ENCODE measurements at regions not wholly inside any gene's neighbourhood (a gene's known extent, or its start where the extent isn't known, plus 50 kb on each side); places are given as distances from the start of the nearest gene placed in this dataset.

- FAIRE-seq: no peak
Measured at GRCh38 chr2:241924069-241924908, 54.8 kb downstream of the RTP5 start.

- no peak for FAIRE-seq
Measured at GRCh38 chr2:241924909-241925250, 55.4 kb downstream of the RTP5 start.

- FAIRE-seq: no peak
Measured at GRCh38 chr2:241925277-241925676, 55.7 kb downstream of the RTP5 start.

DNA sequence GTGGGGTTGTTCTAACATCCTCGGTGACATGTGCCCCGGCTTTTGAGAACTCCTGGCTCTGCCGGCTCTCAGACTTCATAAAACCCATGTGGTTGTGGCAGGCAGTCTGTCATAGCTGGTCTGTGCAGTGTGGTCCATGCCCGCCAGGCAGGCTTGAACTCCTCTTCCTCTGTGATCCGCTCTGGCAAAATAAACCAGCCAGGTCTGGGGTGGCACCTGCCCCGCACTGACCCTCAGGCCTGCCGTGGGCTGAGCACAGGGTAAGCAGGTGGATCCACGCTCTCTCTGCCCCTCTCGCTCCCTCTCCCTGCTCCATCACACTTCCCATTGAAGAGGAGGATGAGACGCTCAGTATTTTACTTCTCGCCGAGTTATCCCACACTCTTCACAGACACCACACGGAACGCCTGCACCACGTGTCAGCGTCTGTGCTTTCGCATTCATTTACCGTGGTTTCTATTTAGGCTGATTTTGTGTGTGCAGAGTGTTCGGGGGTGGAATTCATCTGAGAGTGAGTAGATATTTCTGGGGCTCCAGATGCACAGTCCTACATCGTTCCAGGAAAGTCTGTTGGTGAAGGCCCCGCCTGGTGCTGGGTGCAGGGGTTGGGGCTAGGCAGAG, 56.4 kb downstream of the RTP5 start:
- FAIRE-seq: no peak

DNA sequence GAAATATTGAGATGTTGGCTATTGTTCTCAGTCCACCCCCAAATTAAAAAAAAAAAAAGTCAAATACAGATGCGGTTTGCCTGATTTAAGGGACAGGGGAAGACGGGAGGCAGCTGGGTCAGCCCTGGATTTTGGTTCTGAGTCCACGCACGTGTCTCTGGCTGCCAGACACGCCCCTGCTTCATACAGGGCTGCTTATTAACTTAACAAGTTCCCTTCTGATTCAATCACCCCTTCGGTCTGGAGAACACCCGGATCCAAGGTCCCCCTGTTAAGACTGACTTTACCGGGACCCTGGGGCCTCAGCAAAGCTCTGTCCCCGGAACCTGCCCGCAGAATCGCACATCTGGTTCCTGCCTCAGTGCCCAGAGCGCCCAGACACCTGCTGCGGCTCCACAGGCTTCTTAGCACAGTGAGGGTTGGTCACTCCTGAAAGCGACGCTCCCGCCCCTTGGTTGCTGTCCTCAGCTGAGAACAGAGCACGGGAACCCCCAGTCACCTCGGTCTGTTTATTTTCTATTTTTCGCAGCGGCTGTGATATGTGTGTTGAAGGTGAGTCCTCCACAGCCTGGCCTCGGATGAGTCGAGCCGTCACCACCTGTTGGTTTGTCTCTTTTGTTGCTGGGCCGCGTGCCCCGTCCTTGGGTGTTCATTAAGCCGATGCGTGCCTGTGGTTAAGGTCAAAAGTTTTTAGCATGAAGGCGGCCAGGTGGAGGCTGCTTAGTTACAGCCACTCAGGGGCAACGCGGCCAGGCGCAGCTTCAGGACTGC, 57.2 kb downstream of the RTP5 start:
- no peak for FAIRE-seq

DNA sequence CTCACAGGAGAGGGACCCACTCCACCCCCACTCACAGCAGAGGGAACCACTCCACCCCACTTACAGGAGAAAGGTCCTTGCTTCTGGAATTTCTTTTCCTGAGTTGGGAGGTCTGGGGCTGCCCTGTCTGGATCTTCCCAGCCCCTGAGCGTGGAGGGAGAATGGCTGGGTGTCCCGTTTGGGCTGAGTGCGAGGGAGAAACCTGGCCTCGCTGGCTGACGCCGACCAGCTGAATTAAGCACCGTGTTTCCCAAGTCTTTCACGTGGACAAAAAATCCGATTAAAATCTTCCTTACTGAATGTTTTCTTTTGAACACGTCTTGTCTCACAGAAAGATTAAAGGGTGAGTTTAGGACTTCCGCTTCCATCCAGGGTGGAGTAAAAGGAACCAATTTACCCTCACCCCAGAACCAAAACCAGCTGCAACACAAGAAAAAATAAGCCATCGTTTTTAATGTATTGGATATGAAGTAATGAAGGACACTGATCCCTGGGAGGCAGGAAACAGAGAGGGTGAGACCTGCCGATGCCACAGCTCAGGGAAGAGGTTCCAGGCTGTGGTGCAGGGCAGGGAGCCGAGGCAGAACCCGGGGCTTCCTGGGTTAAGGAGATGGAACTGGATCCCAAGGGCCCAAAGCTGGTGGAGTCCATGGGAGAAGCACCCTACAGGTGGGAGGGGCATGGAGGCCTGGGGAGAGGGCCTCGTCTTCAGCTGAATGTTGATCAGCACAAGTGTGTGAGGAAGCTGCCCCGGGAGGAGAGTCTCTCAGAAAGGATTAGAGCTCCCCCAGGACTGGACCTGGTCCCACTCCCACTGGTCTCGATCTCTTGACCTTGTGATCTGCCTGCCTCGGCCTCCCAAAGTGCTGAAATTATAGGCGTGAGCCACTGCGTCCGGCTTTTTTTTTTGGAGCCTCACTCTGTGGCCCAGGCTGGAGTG, 60.3 kb downstream of the RTP5 start:
- FAIRE-seq: no peak

GRCh38 chr2:241931084-241931975, 61.8 kb downstream of the RTP5 start:
- no peak for FAIRE-seq

DNA sequence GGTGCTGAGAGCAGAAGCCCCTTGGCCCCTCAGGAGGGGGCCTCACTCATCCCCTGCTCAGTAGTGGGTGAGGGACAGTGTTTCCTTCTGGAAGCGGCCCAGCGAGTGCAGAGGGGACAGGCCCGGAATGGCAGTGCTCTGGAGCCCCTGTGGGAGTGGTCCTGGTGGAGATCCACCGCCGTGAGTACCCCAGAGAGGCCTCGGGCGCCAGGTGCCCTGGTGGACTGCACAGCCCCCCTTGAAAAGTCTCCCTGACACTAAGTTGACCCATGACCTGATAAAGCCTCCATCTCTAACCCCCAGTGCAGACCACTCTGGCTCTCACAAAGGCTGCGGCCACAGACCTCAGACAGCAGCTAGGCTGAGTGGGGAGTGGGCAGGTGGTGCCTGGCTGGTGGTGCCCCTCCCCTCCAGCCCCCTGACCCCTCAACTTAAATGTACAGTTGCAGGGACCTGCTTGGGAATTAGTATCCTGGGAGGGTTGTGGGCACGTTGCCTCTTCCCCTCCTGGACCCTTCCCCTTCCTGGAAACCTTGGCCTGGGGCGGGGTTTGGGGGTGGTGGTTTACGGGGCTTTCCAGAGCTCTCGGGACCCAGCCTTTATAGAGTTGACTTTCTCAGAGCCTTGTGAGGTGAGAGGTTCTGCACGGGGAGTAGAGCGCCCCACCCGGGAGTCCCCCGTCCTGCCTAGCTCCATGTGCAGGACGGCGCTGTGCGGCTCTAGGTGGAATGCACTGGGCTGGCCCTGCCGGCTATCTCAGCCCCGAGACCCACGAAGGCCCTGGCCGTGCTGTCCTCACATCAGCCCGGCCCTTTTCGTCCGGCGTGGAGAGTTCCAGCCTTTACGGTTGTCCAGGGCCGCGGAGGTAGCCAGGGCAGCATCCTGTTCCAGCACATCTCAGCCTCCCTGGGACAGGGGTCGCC, 62.7 kb downstream of the RTP5 start:
- no peak for FAIRE-seq

- FAIRE-seq: no peak
Measured at GRCh38 chr2:241932899-241933178, 63.3 kb downstream of the RTP5 start.

GRCh38 chr2:241933179-241933911, 63.8 kb downstream of the RTP5 start:
- FAIRE-seq: peak; percentile 82

DNA sequence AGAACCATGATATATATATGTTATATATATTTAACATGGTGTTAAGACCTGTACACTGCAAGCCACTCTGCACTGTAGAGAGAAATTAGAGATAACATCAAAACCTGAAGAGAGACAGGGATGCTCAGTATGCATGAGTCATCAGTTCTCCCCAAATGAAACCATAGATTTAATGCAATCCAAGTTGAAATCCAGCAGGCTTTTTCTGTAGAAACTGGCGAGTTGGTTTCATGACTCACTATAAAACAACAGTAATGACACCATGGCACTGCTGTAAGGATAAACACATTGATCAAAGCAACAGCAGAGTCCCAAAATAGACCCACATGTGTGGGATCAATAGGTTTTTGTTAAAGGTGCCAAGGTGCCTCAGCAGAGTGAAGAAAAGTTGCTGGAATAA, 65.8 kb downstream of the RTP5 start:
- no peak for FAIRE-seq

GRCh38 chr2:241935774-241936173, 66.2 kb downstream of the RTP5 start:
- no peak for FAIRE-seq

DNA sequence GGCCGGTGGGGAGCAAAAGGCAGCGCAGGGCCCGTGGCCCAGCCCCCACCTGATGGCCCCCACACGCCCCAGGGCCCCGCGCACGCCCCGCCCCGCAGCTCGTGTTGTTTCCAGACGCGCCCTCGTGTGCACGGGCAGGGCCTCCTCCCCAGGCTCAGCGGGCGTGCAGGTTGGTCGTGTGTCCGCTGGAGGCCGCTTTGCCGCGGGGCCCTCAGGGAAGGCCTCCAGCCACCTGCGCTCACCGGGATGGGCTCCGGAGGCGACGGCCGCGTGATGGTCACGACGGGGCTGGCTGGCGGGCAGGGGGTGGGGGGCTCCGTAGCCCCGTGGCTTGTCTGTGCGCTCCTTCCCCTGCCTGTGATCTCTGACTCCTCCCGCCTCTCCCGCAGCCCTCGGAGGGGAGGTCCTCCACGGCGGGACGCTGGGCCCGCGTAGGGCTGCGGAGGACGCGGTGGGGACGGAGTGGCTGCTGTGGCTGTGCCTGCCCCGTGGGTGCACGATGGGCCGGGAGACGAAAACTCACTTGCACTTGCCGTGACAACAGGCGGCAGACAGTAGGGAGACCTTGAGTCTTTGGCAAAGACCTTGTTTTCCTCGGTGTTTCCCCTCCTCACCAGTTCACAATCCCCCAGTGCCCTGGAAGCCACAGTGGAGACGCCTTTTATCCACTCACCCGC, 67.1 kb downstream of the RTP5 start:
- no peak for FAIRE-seq

DNA sequence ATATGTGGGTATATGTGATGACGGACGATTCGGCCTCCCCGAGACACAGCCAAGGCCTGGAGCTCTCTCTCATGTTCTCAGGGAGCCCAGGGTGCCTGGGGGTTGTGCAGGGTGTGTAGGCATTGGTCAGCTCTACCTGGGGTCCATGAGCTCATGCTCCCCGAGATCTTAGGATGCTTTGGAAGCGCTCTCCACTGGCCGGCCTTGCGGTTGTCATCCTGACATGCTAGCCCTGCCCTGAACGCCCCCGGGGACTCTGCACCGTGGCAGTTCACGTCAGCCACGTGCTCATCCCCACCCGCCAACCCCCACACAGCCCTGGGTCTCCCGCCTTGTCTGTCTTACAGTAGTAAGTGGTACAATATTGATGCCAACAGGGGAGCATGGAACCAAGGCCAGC, 67.8 kb downstream of the RTP5 start:
- no peak for FAIRE-seq

DNA sequence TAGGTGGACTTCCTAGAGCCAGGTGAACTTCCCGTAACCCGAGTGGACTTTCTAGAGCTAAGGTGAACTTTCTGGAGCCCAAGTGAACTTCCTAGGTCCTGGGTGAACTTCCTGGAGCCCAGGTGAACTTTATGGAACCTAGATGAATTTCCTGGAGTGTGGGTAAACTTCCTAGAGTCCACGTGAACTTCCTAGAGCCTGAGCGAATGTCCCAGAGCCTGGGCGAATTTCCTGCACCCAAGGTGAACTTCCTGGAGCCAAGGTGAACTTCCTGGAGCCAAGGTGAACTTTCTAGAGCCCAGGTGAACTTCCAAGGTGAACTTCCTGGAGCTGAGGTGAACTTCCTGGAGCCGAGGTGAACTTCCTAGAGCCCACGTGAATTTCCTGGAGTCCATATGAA, 70.0 kb downstream of the RTP5 start:
- FAIRE-seq: no peak

DNA sequence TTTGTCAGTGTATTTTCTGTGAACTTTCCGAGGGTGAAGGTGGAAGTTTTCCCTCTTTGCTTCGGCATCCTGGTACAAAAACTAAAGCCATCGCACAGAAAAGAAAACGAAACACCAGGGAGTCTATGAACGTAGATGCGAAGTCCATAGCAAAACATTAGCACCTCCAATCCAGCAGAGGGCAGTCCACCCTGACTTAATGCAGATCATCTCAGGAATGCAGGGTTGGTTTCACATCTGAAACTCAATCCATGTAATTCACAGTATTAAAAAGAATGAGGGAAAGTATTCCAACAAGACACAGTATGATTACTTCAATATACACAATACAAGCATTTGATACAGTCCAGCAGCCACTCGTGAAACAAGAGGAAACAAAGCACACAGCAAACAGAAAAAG, 70.8 kb downstream of the RTP5 start:
- no peak for FAIRE-seq

GRCh38 chr2:241941691-241942301, 72.3 kb downstream of the RTP5 start:
- no peak for FAIRE-seq

DNA sequence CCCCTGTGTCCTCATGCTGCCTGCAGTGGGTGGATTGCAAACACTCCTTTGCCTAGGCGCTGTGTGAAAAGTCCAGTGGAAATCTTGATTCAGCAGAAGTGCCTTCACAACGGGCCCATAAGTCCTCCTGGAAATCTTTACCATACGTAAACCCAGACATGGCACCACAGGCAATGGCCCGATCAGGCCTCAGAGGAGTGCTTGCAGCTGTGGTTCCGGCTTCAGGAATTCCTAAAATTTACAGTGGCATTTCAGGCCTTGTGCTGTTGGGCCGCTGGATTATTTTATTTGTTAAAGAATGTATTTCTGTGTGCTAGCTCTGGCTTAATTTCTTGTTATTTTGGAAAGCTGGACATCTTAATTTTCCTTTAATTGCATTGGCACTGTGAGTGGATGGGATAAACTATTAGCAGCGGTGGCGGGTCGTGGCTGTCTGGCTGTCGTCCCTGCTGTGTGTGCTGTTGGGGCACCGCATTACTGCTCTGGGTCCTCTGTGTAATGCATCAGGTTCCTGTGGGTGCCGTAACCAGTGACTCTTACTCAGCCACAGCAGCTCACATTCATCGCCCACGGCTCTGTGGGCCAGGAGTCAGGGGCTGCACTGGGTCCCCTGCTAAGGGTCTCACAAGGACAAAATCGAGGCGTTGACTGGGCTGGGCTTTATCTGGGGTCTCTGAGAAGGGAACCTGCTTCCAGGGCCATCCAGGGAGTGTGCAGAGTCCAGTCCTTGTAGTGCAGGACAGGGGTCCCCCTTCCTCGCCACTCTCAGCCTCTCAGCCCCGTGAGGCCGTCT, 73.1 kb downstream of the RTP5 start:
- FAIRE-seq: no peak
